ENCODE measurements at regions not wholly inside any gene's neighbourhood (a gene's known extent, or its start where the extent isn't known, plus 50 kb on each side); places are given as distances from the start of the nearest gene placed in this dataset.
"Not testable (repeated sequence)": the region's sequence is repeated elsewhere in the genome, so short reads cannot be mapped to it uniquely, and the experiment has no call there.

DNA sequence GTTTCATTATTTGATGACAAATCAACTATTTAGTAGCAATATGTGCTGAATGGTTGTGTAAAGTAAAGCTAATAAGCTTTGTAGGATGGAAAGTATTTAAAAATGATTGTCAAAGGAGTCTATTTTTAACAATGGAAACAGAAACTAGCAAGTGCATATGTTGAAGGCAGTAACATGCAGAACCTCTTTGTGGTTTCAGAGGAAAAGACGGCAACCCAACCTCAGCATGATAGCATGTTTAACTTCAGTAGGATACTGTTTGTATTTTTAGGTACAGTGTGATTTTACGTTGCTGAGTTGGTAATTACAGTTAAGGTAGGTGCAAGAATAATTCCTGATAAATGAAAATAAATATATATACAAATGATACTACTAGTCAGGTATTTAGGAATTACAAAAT lies 545.4 kb downstream of the CDY1 start:
- not testable (repeated sequence) for H3K27me3 ChIP-seq; H3K36me3 ChIP-seq; H3K4me3 ChIP-seq; H3K27ac ChIP-seq; H3K9me3 ChIP-seq; H3K4me1 ChIP-seq; DNase-seq (ENCODE audit: low spot score in 2 of 2)
- WGBS = no CpG with 5 or more reads among the region's 2 CpGs

DNA sequence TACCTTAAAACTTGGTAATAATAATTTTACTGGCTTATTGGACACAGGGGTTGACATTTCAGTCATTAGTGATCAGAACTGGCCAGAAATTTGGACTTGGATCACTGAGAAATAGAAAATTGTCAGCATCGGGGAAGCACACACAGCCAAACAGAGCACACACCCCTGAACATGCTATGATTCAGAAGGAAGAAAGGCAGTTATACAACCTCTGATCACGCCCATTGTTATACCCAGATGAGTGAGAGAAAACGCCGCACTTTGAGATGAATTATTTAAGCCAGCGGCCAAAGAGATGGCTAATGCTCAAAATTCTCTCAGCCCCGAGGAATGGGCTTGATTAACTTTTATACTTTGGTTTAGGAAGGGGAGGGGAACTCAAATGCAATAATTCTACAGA lies 557.4 kb downstream of the CDY1 start:
- H3K36me3 ChIP-seq; DNase-seq (ENCODE audit: low spot score in 2 of 2); H3K27ac ChIP-seq; H3K9me3 ChIP-seq; H3K4me3 ChIP-seq; H3K4me1 ChIP-seq; H3K27me3 ChIP-seq: not testable (repeated sequence)
- no CpG with 5 or more reads among the region's 6 CpGs for WGBS

DNA sequence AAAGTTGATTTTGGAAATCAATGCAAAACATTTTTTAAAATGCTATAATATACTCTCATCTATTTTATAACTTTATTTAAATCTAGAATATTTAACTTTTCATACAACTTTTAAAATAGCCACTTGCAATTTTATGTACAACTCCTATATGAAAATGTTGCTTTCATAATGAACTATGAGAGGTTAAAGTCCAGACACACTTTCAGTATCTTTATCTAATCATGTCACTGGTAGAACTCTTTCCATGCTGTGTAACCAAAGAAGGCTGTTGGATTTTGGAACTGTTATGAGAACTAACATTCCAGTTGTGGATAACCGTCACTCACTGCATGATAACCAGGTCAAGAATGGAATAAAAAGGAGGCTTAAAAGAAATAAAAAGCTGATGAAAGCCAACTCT lies 603.1 kb downstream of the CDY1 start:
- not testable (repeated sequence) for H3K9me3 ChIP-seq; H3K27me3 ChIP-seq; H3K36me3 ChIP-seq; H3K4me3 ChIP-seq; DNase-seq (ENCODE audit: low spot score in 2 of 2); H3K4me1 ChIP-seq; H3K27ac ChIP-seq
- no CpG with 5 or more reads among the region's 1 CpG for WGBS

DNA sequence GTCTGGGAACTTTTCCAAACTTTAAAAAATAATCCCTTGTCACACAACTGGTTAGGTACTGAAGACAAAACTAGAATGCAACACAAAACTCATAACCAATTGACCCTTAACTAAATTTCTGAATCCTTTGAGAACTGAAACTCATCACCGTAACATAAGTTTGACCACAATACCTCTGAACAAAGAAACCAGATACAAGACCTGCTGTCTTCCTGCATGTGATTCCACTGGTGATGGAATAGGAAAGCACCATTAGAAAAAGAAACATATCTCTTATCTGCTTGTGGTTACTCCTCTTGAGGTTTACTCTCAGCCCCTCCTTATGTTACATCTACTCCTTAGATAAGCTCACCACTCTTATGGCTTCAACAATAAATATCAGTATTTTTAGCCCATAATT lies 603.6 kb downstream of the CDY1 start:
- not testable (repeated sequence) for H3K9me3 ChIP-seq; H3K4me3 ChIP-seq; DNase-seq (ENCODE audit: low spot score in 2 of 2); H3K27me3 ChIP-seq; H3K27ac ChIP-seq; H3K4me1 ChIP-seq; H3K36me3 ChIP-seq
- WGBS = no CpG with 5 or more reads among the region's 1 CpG

DNA sequence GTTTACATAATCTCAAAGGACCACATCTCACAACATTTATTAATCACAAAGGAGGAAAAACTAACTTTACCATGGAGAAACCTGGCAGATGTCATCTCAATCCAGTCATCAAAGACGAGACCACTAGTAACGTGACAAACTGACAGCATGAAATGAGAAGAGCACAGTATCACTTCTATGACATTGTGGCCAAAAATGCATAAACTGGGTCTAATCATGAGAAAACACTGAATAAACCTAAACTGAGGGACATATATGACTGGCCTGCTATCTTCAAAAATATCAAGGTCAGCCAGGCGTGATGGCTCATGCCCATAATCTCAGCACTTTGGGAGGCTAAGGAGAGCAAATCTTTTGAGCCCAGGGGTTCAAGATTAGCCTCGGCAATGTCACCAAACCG lies 619.0 kb downstream of the CDY1 start:
- no CpG with 5 or more reads among the region's 5 CpGs for WGBS

DNA sequence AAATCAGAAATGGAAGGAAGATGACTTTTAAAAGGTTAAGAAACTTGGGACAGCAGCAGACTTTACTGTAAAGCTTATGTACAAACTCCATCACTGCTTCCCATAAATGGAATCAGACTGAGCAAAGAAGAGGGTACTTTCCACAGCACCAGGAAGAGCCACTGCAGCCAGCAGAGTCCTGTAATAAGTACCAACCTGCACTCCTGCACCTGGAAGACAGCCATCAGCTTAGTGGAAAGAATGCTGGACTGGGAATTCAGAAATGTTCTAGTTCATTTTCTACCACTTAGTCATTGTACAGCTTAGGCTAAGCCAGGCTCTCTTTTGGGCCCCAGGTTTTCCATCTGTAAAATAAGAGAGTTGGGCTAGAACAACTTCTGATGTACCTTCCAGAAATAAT lies 632.3 kb downstream of the CDY1 start:
- not testable (repeated sequence) for H3K9me3 ChIP-seq; H3K36me3 ChIP-seq; H3K27ac ChIP-seq; DNase-seq (ENCODE audit: low spot score in 2 of 2); H3K27me3 ChIP-seq; H3K4me1 ChIP-seq; H3K4me3 ChIP-seq

More for the DNA sequence above, 619.0 kb downstream of the CDY1 start:
- H3K27ac ChIP-seq; H3K36me3 ChIP-seq; DNase-seq (ENCODE audit: low spot score in 2 of 2); H3K4me3 ChIP-seq; H3K4me1 ChIP-seq; H3K27me3 ChIP-seq; H3K9me3 ChIP-seq: not testable (repeated sequence)

DNA sequence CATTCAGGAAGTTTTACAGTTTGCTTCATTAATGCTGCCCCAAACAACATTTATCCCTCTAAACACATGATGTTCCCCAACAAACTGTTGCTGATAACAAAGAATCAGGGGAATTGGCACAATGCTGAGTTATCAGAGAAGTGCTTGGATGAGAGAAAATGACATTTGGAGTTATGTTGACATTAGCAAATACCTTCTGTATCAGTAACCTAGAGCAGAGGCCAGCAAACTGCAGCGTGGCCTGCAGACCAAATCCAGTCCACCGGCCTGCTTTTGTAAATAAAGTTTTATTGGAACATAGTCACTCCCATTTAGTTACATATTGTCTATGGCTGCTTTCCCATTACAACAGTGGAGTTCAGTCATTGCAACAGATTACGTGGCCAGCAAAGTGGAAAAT lies 643.5 kb downstream of the CDY1 start:
- not testable (repeated sequence) for H3K27ac ChIP-seq; H3K9me3 ChIP-seq; H3K4me1 ChIP-seq; H3K27me3 ChIP-seq; H3K4me3 ChIP-seq; H3K36me3 ChIP-seq; DNase-seq (ENCODE audit: low spot score in 2 of 2)
- WGBS = no CpG with 5 or more reads among the region's 3 CpGs

DNA sequence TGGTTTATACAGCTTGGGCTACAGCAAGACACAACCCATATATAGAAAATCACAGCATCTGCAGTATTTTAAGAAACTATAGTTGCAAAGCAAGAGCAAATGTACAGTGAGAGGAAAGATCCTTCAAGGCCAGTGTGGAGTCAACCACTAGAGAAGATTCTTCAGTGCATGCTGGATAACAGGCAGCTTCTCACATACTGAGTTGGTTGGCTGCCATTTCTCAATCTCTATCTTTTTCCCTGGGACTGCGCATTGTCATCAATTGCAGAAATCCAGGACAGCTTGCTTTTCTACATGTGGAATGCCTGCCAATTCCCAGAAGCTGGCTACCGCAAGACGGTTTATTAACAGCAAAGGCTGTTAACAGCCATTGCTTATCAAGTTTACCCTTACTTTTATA lies 646.5 kb downstream of the CDY1 start:
- not testable (repeated sequence) for H3K4me1 ChIP-seq; H3K27ac ChIP-seq; H3K9me3 ChIP-seq; H3K27me3 ChIP-seq; H3K4me3 ChIP-seq; H3K36me3 ChIP-seq; DNase-seq (ENCODE audit: low spot score in 2 of 2)
- WGBS = no CpG with 5 or more reads among the region's 3 CpGs

DNA sequence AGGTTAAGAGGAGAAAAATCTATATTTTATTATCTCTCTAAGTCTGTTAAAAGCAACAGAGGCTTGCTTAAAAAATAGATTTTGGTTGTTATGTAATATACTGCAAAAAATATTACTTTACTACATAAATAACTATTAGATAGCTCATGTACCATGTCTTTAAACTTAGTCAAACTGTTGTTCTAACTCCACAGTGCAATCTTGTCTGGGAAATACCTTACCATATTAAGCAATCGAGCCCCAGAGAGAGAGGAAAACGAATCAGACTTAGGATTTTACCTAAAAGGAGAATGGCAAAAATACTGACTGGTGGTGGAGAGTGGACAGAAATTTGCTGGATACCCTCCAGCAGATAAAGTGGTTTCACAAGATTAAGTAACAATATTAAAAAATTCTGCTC lies 647.0 kb downstream of the CDY1 start:
- not testable (repeated sequence) for H3K36me3 ChIP-seq; H3K27me3 ChIP-seq; DNase-seq (ENCODE audit: low spot score in 2 of 2); H3K27ac ChIP-seq; H3K4me1 ChIP-seq; H3K4me3 ChIP-seq; H3K9me3 ChIP-seq
- no CpG with 5 or more reads among the region's 2 CpGs for WGBS

DNA sequence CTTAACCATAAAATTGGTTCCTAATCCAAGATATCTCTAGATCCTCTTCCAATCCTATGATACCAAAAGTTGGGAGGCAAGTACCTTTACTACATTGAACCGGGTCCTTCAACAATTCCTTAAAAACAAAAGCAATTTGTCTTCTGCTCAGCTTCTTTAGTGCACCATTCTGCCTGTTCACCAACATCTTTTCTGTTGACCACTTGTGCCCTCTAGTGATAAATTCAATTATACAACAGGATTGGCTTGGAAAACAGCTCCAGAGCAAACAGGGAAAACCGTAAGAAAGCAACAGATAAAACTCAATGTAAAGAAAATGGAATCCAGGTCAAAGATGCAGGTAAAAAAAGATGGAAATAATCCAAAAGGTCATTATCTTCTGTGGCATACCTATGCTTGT lies 651.2 kb downstream of the CDY1 start:
- H3K27ac ChIP-seq; H3K36me3 ChIP-seq; H3K9me3 ChIP-seq; H3K27me3 ChIP-seq; H3K4me1 ChIP-seq; H3K4me3 ChIP-seq; DNase-seq (ENCODE audit: low spot score in 2 of 2): not testable (repeated sequence)
- WGBS = no CpG with 5 or more reads among the region's 2 CpGs

DNA sequence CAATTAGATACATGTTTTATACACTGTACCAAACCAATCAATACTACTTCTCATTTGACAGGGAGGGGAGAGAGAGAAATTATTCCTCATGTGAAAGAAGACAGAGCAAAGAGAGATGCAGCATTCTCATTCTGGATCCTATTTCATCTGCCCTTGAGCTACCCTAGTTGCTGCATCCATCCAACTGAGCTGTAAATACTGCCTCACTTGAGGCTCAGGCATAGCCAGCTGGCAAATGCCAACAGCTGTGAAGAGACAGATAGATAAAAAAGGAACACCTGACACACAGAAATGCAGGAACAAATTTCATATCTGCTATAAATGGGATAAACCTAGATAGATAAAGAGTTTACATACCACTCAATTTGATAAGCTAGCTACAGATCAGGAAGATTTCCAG lies 684.1 kb downstream of the CDY1 start:
- H3K36me3 ChIP-seq; H3K9me3 ChIP-seq; H3K27ac ChIP-seq; DNase-seq (ENCODE audit: low spot score in 2 of 2); H3K4me3 ChIP-seq; H3K4me1 ChIP-seq; H3K27me3 ChIP-seq: not testable (repeated sequence)

DNA sequence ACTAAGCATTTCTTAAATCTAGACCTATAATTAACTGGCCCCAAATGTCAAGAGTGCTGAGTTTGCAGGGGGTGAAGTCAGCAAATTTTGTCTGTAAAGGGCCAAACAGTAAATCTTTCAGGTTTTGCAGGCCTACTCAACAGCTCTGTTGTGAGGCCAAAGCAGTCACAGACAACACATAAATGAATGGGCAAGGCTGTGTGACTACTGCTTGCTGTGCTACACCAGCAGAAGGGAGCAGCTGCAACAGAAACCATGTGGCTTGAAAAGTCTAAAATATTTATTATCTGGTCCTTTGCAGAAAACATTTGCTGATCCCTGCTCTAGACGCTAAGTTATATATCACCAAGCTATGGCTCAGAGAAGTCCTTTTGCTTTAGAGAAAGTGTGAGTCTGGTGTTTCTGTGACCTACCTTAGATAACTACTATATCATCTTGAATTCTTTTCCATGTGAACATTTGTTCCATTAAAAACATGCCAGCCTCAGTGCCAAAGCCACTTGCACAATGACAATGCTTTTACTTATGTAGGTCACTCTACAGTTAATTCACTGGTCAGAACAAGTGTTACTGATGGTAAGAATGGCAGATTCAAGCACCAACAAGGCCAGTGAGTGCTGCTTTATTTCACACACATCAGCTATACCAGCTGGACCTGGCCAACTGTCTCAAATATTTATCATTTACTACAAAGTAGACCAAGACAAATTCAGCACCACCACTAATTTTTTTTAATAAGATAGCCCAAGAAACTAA lies 684.9 kb downstream of the CDY1 start:
- not testable (repeated sequence) for H3K27me3 ChIP-seq; DNase-seq (ENCODE audit: low spot score in 2 of 2); H3K4me1 ChIP-seq; H3K4me3 ChIP-seq; H3K27ac ChIP-seq; H3K9me3 ChIP-seq; H3K36me3 ChIP-seq
- no CpG with 5 or more reads among the region's 1 CpG for WGBS

DNA sequence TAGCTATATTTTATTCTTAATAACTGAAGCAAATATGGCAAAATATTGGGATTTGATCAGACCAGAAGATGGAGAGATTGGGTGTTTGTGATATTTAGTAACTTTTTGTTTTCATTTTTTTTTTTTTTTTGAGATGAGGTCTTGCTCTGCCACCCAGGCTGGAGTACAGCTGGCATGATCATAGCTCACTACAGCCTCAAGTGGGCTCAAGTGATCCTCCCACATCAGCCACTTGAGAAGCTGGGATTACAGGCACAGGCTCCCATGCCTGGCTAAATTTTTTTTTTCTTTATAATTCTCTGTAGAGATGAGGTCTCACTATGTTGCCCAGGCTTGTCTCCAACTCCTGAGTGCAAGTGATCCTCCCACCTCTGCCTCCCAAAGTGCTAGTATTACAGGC lies 686.4 kb downstream of the CDY1 start:
- not testable (repeated sequence) for H3K4me3 ChIP-seq; H3K4me1 ChIP-seq; H3K27me3 ChIP-seq; H3K36me3 ChIP-seq; DNase-seq (ENCODE audit: low spot score in 2 of 2); H3K9me3 ChIP-seq; H3K27ac ChIP-seq
